ENCODE measurements at regions not wholly inside any gene's neighbourhood (a gene's known extent, or its start where the extent isn't known, plus 50 kb on each side); places are given as distances from the start of the nearest gene placed in this dataset.

- Histone ChIP-seq H3K4me1 (ENCODE audit: insufficient read depth) (no peaks in the 10 kb centered on the region), H3K27me3 (no peaks in the 10 kb centered on the region), H3K27ac (no peak overlapping the region), H3K4me3 (no peak overlapping the region), H3K36me3 (no peaks in the 10 kb centered on the region), H3K9me3 (no peaks in the 10 kb centered on the region)
- WGBS, 3 donors, result 20 to 28% (median 22%) methylated on average over 18 of the region's 18 CpGs
- no peak for DNase-seq
- TF ChIP-seq EP300 (IDR thresholded peaks at IDR 0.05) (no peak), CTCF (IDR thresholded peaks at IDR 0.05) (no peak), POLR2A (IDR thresholded peaks at IDR 0.05) (no peak)
- intact Hi-C loops (cut with DNase I), result no loop called here
Measured at GRCh38 chr5:174337276-174338184, 292.0 kb downstream of the NSG2 start.

- DNase-seq, result no peak
- 12 to 15% (median 13%) methylated on average over 13 of the region's 13 CpGs for WGBS, 3 donors
- H3K27ac ChIP-seq, result no peak overlapping the region
- H3K36me3 ChIP-seq, result no peaks in the 10 kb centered on the region
- H3K4me3 ChIP-seq, result no peak overlapping the region
- intact Hi-C loops (cut with DNase I), result no loop called here
- H3K9me3 ChIP-seq, result no peaks in the 10 kb centered on the region
- no peaks in the 10 kb centered on the region for H3K27me3 ChIP-seq
- no peaks in the 10 kb centered on the region for H3K4me1 ChIP-seq (ENCODE audit: insufficient read depth)
- no peak for TF ChIP-seq EP300 (IDR thresholded peaks at IDR 0.05)
- no peak for TF ChIP-seq POLR2A (IDR thresholded peaks at IDR 0.05)
- no peak for TF ChIP-seq CTCF (IDR thresholded peaks at IDR 0.05)
Measured at GRCh38 chr5:174338185-174339010, 292.9 kb downstream of the NSG2 start.

- WGBS, 3 donors, result 76 to 83% (median 79%) methylated on average over 4 of the region's 4 CpGs
- no peak for DNase-seq
Measured at GRCh38 chr5:174339130-174339529, 293.6 kb downstream of the NSG2 start.

More at GRCh38 chr5:174339130-174339529, 293.6 kb downstream of the NSG2 start:
- Histone ChIP-seq H3K9me3 (no peaks in the 10 kb centered on the region), H3K36me3 (no peaks in the 10 kb centered on the region), H3K27ac (no peak overlapping the region), H3K4me1 (ENCODE audit: insufficient read depth) (no peaks in the 10 kb centered on the region), H3K4me3 (no peak overlapping the region), H3K27me3 (no peaks in the 10 kb centered on the region)
- intact Hi-C loops (cut with DNase I), result no loop called here
- TF ChIP-seq POLR2A (IDR thresholded peaks at IDR 0.05), result no peak
- no peak for TF ChIP-seq EP300 (IDR thresholded peaks at IDR 0.05)
- TF ChIP-seq CTCF (IDR thresholded peaks at IDR 0.05), result no peak
